Hypothalamus (tissue), 51 donors: ENCODE measurements at regions not wholly inside any gene's neighbourhood (a gene's known extent, or its start where the extent isn't known, plus 50 kb on each side); places are given as distances from the start of the nearest gene placed in this dataset.

Experiments used
- DNase-seq, 51 donors: peaks; one replicate each; lab custom pipeline; 2025; lab: John Stamatoyannopoulos, UW

- no peak for DNase-seq
Observed at GRCh38 chr12:67202011-67202677, 67.0 kb upstream of the CAND1 start.

- DNase-seq: no peak
Observed at GRCh38 chr12:67202678-67203012, 66.5 kb upstream of the CAND1 start.

DNA sequence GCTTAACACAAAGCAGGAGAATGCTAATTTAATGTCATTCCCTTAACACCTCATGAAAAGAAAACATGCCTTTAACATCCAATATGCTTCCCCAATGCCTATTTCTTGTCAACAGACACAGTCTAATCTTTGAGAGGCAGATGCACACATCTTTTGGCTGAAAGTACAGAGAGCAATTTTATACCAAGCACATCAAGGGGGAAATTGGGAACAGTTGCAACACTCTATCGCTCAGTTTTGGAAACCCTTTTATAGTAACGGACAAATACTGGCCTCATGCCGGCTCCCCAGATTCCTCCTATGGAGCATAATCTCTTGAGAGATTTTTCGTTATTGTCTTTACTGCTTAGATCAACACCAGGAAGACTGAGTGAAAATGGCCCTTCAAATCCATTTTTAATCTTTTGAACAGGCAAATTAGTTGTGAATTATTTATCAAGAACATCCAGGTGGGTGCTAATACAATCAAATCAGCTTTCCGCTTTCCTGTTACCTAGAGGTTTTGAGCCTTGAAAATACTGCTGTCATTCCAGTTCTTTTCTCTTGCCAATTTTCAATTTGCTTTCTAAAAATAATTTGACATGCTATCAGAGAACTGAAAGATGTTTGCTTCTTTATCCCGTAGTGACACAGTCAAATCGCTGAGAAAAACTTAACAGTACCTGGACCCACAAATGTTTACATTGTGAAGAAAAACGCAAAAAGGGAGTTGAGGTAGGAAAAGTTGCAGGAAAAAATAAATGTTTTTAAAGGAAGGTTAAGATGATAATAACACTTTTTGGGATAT lies 60.7 kb upstream of the CAND1 start:
- DNase-seq: no peak

DNA sequence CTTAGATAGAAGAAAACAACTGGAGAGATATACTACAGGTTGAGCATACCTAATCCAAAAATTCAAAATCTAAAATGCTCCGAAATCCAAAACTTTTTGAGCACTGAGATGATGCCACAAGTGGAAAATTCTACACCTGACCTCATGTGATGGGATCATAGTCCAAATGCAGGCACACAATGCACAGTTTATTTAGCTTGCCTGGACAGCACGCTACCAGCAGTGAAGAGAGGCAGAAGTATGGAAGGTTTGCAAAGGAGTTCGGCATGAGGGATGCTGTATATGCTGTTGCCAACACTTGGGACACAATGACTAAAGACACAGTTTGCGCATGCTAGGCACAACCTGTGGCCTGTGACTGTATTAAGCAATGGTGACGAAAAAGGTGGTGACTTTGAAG lies 58.1 kb upstream of the CAND1 start:
- no peak for DNase-seq

DNA sequence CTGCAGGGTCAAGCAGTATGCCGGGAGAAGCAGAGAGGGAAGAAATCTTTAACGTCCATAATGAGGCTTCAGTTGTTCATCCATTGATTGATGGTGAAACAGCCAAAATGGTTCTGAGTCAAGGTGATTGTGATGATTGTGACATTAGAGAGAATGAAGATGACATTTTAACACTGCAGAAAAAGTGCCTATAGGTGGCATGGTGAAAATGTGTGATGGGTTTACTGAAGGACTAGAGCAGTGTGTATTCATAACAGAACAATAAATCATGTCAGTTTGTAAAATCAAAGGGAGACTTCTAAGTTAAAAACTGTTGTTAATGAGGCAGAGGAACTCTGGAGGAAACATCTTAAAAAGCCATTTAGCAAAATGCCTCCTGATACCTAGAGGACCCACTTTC lies 57.7 kb upstream of the CAND1 start:
- no peak for DNase-seq

DNA sequence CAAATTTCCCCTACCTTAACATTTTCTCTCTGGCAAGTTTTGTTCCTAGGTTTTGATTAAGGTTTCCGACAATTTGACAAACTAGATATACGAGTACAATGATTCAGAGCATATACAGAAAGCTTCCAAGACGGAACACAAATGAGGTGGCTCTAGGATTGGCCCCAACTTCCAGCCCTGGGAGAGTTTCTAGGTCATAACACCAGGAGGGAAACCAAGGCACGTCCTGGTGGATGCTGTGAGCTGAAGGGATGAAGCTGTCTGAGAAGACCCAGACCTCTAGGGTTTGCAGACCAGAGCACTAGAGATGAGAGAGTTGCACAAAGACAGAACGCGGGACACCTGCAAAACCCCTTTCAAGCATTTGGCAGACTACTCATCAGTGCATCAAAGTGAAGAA lies 51.5 kb upstream of the CAND1 start:
- DNase-seq: no peak
